MCF 10A (cell line): ENCODE measurements at regions not wholly inside any gene's neighbourhood (a gene's known extent, or its start where the extent isn't known, plus 50 kb on each side); places are given as distances from the start of the nearest gene placed in this dataset.
"Not testable (repeated sequence)": the region's sequence is repeated elsewhere in the genome, so short reads cannot be mapped to it uniquely, and the experiment has no call there.

Source experiments
- BruUV-seq: library from RNA; stranded (reverse); fragments of 400-500 nt; replicated peaks from 2 replicates; lab custom pipeline; 2021; lab: Mats Ljungman, UMichigan
- CTCF ChIA-PET: fragments of 300-600 bp; sonication (Branson Sonifier 250); formaldehyde crosslinking; extraction: SDS; loops from one replicate; lab custom pipeline; 2021; ENCODE audit warnings: antibody characterized with exemption, inconsistent platforms; lab: Yijun Ruan, JAX
- POLR2A ChIA-PET: fragments of 300-600, 350-650 bp; sonication (Branson Sonifier 250); formaldehyde crosslinking; extraction: SDS; loops from one replicate; lab custom pipeline; 2020; ENCODE audit warnings: antibody characterized with exemption, inconsistent platforms; lab: Yijun Ruan, JAX
- DNase-seq: peaks from one replicate; pipeline ENCODE4 v3.0.0-alpha.2; 2018; ENCODE audit not compliant: unreplicated experiment
- H3K27ac Mint-ChIP-seq: one replicate; pipeline ENCODE4 v1.8.0; 2022; ENCODE audit warnings: mild to moderate bottlenecking, low read depth, mixed read lengths; ENCODE audit not compliant: unreplicated experiment
- H3K27me3 Mint-ChIP-seq: one replicate; pipeline ENCODE4 v1.8.0; 2022; ENCODE audit warnings: mixed read lengths; ENCODE audit not compliant: insufficient read depth, unreplicated experiment
- H3K36me3 Mint-ChIP-seq: one replicate; pipeline ENCODE4 v1.8.0; 2022; ENCODE audit warnings: mild to moderate bottlenecking, moderate library complexity, mixed read lengths; ENCODE audit not compliant: insufficient read depth, unreplicated experiment
- H3K4me1 Mint-ChIP-seq: one replicate; pipeline ENCODE4 v1.8.0; 2022; ENCODE audit warnings: mixed read lengths; ENCODE audit not compliant: insufficient read depth, unreplicated experiment
- H3K4me3 Mint-ChIP-seq: one replicate; pipeline ENCODE4 v1.8.0; 2022; ENCODE audit warnings: mild to moderate bottlenecking, moderate library complexity, mixed read lengths; ENCODE audit not compliant: unreplicated experiment
- H3K9me3 Mint-ChIP-seq: one replicate; pipeline ENCODE4 v1.8.0; 2022; ENCODE audit warnings: mixed read lengths; ENCODE audit not compliant: unreplicated experiment
- intact Hi-C: fragments of 100-400 bp; cut with micrococcal nuclease; formaldehyde crosslinking; loops from 2 replicates; pipeline ENCODE4 v1.14.1; 2022
- TF ChIP-seq, protein P1 (sequence below): fragments of 200-600 bp; IDR thresholded peaks from one replicate; pipeline ENCODE4 v1.8.0; 2022; ENCODE audit warnings: antibody characterized with exemption, mild to moderate bottlenecking; ENCODE audit not compliant: unreplicated experiment

DNA sequence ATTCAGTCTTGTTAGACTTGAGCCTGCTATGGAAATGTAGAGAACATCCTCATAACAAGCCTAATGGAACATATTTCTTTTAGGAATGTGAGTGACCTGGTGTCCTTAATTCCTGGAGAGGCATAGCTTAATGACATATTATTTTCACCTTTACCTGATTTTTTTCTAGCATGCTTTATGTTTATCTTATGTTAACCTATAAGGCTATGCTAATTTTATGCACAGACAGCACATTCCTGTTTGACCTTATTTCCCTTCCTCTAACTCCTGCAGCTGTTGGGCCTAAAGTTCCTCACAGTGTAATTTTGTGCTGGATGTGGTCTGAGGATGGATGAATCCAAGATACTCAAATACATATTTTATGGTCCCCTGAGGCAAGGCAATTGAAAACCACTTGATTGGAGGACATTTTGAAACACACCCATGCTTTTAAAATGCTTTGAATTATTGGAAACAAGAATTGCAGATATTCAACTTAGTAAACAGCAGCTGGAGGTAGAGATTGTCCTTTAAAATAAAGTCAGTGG is 111.5 kb downstream of the LARP7 start:
- TF ChIP-seq, protein P1, sequence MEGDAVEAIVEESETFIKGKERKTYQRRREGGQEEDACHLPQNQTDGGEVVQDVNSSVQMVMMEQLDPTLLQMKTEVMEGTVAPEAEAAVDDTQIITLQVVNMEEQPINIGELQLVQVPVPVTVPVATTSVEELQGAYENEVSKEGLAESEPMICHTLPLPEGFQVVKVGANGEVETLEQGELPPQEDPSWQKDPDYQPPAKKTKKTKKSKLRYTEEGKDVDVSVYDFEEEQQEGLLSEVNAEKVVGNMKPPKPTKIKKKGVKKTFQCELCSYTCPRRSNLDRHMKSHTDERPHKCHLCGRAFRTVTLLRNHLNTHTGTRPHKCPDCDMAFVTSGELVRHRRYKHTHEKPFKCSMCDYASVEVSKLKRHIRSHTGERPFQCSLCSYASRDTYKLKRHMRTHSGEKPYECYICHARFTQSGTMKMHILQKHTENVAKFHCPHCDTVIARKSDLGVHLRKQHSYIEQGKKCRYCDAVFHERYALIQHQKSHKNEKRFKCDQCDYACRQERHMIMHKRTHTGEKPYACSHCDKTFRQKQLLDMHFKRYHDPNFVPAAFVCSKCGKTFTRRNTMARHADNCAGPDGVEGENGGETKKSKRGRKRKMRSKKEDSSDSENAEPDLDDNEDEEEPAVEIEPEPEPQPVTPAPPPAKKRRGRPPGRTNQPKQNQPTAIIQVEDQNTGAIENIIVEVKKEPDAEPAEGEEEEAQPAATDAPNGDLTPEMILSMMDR, result no peak
- DNase-seq, result no peak
- ChIA-PET CTCF (interaction anchor here (0.6 to 1.8 kb wide), 3 partner anchors 14 to 370 kb away, joined by 3 to 7 read pairs (median 6); no protein-coding TSS in a partner anchor), POLR2A (no interaction called here)
- no TSS peak for BruUV-seq
- H3K4me3 Mint-ChIP-seq, result no peak overlapping the region
- no peak overlapping the region for H3K27ac Mint-ChIP-seq
- intact Hi-C loops, result no loop called here
- no peaks in the 10 kb centered on the region for H3K4me1 Mint-ChIP-seq
- H3K36me3 Mint-ChIP-seq, result peaks cover 3% of the 10 kb centered on the region
- H3K9me3 Mint-ChIP-seq, result no peaks in the 10 kb centered on the region
- H3K27me3 Mint-ChIP-seq, result no peaks in the 10 kb centered on the region

DNA sequence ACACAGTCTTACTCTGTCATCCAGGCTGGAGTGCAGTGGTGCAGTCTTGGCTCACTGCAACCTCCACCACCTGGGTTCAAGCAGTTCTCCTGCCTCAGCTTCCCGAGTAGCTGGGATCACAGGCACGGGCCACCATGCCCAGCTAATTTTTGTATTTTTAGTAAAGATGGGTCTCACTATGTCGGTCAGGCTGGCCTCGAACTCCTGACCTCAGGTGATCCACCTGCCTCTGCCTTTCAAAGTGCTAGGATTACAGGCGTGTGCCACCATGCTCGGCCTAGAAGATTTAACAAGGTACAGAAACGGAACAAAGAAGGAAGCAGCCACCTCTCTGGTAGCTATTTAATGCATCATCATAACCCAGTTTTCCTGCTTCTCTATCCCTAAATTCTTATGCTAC is 113.8 kb downstream of the LARP7 start:
- H3K27ac Mint-ChIP-seq, BruUV-seq: not testable (repeated sequence)

DNA sequence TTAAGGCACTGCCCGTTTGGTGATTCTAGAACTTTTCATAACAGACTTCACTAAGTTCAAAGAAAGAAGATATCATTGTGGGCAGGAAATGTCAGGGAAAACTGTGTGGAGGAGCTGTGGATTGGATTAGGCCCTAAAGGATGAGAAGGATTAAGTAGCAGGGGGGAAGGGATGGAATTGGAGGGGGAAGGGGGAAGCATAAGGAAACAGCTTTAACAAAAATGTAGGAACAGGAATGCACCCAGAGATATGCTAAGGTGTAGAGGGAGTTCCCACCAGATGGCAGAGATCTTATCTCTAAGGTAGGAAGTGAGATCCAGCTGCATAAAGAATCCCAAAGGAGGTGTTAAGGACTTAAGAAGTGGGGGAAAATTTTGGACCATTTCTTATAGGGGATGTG is 114.5 kb downstream of the LARP7 start:
- Mint-ChIP-seq H3K36me3 (no peaks in the 10 kb centered on the region), H3K4me3 (no peak overlapping the region), H3K27me3 (no peaks in the 10 kb centered on the region), H3K9me3 (no peaks in the 10 kb centered on the region), H3K4me1 (no peaks in the 10 kb centered on the region), H3K27ac (no peak overlapping the region)
- intact Hi-C loops, result no loop called here
- BruUV-seq, result no TSS peak
- no peak for DNase-seq
- CTCF ChIA-PET, result interaction anchor here (0.6 to 3.7 kb wide), 5 partner anchors 11 to 197 kb away, joined by 3 to 21 read pairs (median 6); no protein-coding TSS in a partner anchor
- TF ChIP-seq, protein P1, result no peak
- POLR2A ChIA-PET, result interaction anchor here (1.2 kb wide), 1 partner anchor 24 kb away, joined by 6 read pairs; no protein-coding TSS in a partner anchor

More for the DNA sequence above, 113.8 kb downstream of the LARP7 start:
- H3K27me3 Mint-ChIP-seq, H3K4me1 Mint-ChIP-seq, DNase-seq, intact Hi-C loops, H3K4me3 Mint-ChIP-seq, H3K9me3 Mint-ChIP-seq, H3K36me3 Mint-ChIP-seq: not testable (repeated sequence)
- CTCF ChIA-PET, result interaction anchor here (0.5 to 3.7 kb wide), 4 partner anchors 12 to 197 kb away, joined by 4 to 21 read pairs (median 7); no protein-coding TSS in a partner anchor
- POLR2A ChIA-PET, result interaction anchor here (1.2 kb wide), 1 partner anchor 25 kb away, joined by 6 read pairs; no protein-coding TSS in a partner anchor

DNA sequence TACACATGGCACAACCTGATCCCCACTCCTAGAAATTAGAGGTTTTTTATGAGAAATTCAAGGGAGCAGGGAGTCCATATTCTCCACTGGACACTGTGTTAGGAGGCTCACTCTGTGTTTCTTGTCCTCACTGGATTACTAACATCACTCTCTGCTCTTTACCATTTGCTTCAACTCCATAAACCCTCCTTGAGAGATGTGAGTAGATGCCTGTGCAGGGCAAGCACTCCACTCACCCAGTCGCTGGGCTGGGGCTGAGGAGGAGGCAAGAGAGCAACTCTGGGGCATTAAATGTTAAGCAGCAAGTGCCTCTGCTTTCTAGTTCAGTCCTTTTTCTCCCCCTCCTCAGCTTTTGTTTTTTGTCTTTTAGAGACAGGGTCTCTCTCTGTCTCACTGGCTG is 115.1 kb downstream of the LARP7 start:
- no TSS peak for BruUV-seq
- H3K27me3 Mint-ChIP-seq, result no peaks in the 10 kb centered on the region
- no peaks in the 10 kb centered on the region for H3K9me3 Mint-ChIP-seq
- ChIA-PET POLR2A (interaction anchor here (1.2 kb wide), 1 partner anchor 24 kb away, joined by 6 read pairs; no protein-coding TSS in a partner anchor), CTCF (interaction anchor here (0.6 to 3.7 kb wide), 4 partner anchors 10 to 216 kb away, joined by 3 to 21 read pairs (median 5); no protein-coding TSS in a partner anchor)
- no peaks in the 10 kb centered on the region for H3K4me1 Mint-ChIP-seq
- no peak overlapping the region for H3K4me3 Mint-ChIP-seq
- TF ChIP-seq, protein P1, result no peak
- intact Hi-C loops, result no loop called here
- no peak for DNase-seq
- no peak overlapping the region for H3K27ac Mint-ChIP-seq
- H3K36me3 Mint-ChIP-seq, result no peaks in the 10 kb centered on the region
